Omental fat pad (tissue), 3 donors: ENCODE measurements at regions not wholly inside any gene's neighbourhood (a gene's known extent, or its start where the extent isn't known, plus 50 kb on each side); places are given as distances from the start of the nearest gene placed in this dataset.

ENCODE experiments used
- ATAC-seq: fragments of 150-250 bp; one replicate; pipeline ENCODE4 v1.9.1; 2016; ENCODE audit warnings: mild to moderate bottlenecking, moderate library complexity; ENCODE audit not compliant: low FRiP score
- DNase-seq: peaks from one replicate; pipeline ENCODE4 v3.0.0-alpha.2; 2019; ENCODE audit warnings: low spot score
- CTCF ChIP-seq, 3 donors: fragments of 450-650 bp; IDR thresholded peaks; one replicate each; pipeline ENCODE4 v1.5.1; 2016 to 2017; ENCODE audit warnings: antibody characterized with exemption in 3 of 3, mild to moderate bottlenecking in 3 of 3, moderate library complexity in 2 of 3

- DNase-seq: no peak
- ATAC-seq: no peak
- no peak for TF ChIP-seq CTCF (IDR thresholded peaks at IDR 0.05)
These were observed 187.4 kb upstream of the IRX6 start for GRCh38 chr16:55136356-55137150.

GRCh38 chr16:55138298-55138697 is 185.7 kb upstream of the IRX6 start:
- no peak for ATAC-seq
- DNase-seq: no peak
- TF ChIP-seq CTCF (IDR thresholded peaks at IDR 0.05): no peak

GRCh38 chr16:55142405-55142804 is 181.6 kb upstream of the IRX6 start:
- ATAC-seq (no peak), DNase-seq (no peak)
- no peak for TF ChIP-seq CTCF (IDR thresholded peaks at IDR 0.05)

- no peak for DNase-seq
- ATAC-seq: no peak
- TF ChIP-seq CTCF (IDR thresholded peaks at IDR 0.05): no peak
These were observed 179.4 kb upstream of the IRX6 start for GRCh38 chr16:55144651-55145050.

- ATAC-seq: no peak
- DNase-seq: no peak
- TF ChIP-seq CTCF (IDR thresholded peaks at IDR 0.05): no peak
These were observed 178.0 kb upstream of the IRX6 start for GRCh38 chr16:55145771-55146603.

GRCh38 chr16:55146966-55147365 is 177.0 kb upstream of the IRX6 start:
- no peak for DNase-seq
- TF ChIP-seq CTCF (IDR thresholded peaks at IDR 0.05): no peak

More at GRCh38 chr16:55146966-55147365, 177.0 kb upstream of the IRX6 start:
- no peak for ATAC-seq
